HG02852 (cell line): ENCODE measurements at regions not wholly inside any gene's neighbourhood (a gene's known extent, or its start where the extent isn't known, plus 50 kb on each side); places are given as distances from the start of the nearest gene placed in this dataset.
"Not testable (repeated sequence)": the region's sequence is repeated elsewhere in the genome, so short reads cannot be mapped to it uniquely, and the experiment has no call there.

Experiments used
- ATAC-seq: cut with Tn5 transposase; IDR thresholded peaks from one replicate; pipeline ENCODE4 v1.9.1; 2021; ENCODE audit warnings: mild to moderate bottlenecking, moderate library complexity; ENCODE audit not compliant: unreplicated experiment

DNA sequence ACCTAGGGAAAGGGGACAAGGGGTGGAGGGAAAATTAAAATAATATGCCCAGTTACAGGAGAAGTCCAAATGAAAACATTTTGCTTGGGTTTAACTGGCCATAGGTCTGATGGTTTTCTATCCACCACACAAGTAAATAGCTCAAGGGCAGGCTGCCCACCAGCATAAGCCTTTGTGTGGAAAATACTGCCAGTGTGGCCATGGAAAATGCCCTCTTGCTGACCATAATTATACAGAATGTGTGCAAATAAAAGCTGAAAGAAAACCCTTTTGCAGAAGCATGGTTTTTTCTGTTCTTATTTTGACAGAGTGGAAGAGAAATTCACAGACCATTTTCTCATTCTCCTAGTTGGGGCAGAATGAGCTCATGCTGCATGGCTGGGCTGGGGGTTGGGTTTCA is 111.3 kb upstream of the SIX2 start:
- ATAC-seq = no peak

DNA sequence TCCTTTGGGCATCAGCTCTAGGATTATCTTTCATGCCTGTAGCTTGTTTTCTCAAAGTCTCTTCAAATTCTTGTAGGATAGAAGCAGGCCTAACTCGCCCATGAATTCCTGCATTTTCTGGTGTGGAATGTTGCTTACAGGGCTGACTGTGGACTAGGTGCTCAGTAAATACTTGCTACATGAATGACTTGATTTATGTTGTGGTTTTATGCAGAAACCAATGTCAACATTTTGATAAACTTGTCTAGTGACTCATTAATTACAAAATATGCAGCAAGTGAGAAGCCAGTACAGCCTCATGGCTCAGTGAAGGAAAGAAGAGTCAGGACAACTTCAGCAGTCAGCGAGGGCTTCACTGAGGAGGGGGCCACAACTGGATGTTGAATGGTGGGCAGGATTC is 110.6 kb upstream of the SIX2 start:
- ATAC-seq = no peak

DNA sequence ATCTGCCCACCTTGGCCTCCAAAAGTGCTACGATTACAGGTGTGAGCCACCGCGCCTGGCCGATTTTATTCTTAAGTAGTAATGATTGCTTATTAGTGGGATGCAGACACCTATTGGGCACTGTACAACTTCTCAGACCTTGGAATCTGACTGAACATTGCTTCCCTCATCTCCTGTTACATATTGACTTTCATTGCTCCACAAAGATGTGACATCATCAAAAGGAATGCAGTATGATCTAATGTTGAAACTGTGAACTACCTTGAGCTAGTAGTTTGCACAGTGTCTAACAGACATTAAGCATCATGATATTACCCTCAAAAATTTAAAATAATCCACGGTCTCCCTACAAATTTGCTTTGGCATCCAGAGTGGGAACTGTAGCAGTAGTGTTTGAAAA is 109.8 kb upstream of the SIX2 start:
- no peak for ATAC-seq

DNA sequence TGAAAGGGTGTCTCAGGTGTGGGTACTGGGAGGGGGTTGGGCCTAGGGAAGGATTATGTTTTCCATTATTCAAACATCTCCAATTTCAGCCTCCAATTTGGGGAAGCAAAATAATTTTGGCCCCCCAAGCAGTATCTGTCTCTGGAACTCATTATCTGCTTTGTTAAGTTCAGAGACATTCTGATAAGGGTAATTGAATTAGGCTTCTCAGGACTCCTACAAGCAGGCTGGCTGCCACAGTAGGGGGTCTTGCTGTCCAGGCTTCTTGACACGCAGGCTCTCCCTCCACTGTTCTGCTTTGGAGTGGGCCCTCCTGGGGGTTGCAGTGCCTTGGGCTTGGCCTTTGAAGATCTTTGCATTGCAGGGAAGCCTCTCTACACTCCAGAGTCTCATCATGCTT is 108.1 kb upstream of the SIX2 start:
- ATAC-seq = no peak

DNA sequence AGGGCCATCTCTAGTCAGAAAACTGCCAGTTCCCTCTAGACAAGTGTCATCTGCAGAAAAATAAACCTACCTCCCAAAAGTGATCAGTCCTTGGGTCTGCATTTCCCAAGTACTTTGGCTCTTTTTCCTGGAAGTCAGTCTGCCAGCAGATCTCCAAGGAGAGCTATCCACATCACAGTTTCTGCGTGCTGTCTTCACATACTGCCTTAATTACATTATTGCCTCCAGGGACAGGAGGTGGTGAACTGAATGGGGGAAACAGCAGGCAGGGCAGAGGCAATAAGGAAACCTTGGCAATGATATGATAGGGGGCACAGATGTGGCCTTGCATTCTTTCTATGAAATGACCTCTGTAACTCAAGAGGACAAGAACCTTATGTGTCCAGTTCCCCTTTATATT is 105.9 kb upstream of the SIX2 start:
- ATAC-seq = no peak

DNA sequence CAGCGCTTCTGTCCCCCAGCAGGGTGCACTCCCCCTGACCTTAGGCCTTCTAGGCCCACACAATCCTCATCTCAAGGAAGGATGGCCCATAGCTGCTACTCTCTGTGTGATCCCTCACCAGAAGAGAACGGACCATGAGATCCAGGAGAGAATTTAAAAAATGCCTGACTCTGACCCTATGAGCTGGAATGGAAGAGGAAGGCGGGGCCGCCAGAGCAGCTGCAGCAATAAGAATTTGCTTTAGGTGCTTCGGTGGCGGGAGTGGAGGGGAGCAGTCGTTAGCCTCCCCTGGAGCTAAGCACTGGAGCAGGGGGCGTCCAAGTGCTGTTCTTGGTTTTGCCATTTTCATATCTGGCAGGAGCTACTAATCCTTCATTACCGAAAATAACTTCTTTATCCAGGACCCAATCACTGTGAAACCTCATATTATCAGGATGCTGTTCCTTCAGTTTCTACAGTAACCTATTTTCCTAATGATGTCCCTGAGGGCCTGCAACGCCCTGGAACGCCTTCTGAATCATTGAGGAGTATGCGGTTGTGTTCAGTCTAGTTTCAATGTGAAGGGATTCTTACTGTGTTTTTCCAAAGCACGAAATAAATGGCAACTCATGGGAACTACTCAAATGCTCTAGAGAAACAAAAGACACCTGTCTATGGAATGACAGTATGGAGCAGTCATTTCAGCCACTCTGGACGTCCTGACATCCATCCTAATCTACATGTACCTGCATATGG is 105.1 kb upstream of the SIX2 start:
- no peak for ATAC-seq

DNA sequence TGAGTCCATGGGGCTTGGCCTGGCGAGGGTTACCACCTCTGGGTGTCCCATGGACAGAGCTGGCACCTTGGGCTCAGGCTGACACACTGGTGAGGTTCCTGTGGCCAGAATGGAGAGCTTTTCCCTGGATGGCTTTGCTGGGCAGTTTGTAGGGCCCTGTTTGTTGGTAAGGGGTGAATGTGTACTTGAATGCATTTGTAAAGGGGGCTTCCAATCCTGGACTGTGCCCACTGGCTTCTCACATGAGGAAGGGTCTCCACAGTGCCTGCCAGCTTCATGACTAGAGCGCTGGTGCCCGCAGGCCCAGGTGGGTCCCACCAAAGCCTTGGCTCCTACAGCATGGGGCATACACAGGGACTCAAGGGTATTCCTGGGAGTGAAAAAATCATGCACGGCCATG is 103.5 kb upstream of the SIX2 start:
- ATAC-seq = no peak

DNA sequence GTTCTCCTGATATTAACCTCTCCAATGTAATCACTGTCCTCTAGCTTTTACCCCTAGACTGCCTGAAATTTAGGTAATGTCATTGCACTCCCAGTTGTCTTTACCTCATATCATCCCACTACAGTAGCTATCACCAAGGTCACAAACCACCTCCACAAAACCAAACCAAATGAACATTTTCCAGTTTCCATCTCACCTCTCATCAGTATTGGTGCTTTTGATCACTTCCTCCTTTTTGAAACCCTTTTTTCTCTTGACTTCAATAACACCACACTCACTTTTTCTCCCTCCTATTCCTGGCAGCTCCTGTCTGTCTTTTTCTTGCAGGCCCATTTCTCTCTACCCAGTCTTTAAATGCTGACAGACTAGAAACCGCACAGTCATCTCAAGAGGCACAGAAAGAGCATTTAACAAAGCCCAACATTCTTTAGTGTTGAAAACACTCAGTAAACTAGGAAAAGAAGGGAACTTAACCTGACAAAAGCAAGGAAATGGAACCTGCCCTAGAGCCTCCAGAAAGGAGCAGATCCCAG is 95.9 kb upstream of the SIX2 start:
- no peak for ATAC-seq

DNA sequence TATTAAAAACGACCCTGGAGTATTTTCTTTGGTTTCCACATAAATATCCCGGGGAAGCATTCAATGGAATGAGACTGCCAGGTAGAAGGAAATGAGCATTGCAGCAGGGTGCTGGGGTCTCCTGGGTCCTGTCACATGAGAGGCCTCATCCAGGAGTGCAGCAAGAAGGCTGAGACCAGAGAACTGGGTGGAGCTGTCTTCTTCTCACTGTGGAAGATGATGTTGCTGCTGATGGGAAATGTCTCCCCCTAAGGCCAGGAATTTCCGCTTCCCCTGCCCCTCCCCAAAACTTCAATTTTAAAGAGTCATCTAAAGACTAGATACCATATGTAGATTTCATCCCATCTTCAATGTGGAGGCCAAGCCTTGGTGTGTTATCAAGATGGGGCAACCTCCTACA is 95.2 kb upstream of the SIX2 start:
- no peak for ATAC-seq

DNA sequence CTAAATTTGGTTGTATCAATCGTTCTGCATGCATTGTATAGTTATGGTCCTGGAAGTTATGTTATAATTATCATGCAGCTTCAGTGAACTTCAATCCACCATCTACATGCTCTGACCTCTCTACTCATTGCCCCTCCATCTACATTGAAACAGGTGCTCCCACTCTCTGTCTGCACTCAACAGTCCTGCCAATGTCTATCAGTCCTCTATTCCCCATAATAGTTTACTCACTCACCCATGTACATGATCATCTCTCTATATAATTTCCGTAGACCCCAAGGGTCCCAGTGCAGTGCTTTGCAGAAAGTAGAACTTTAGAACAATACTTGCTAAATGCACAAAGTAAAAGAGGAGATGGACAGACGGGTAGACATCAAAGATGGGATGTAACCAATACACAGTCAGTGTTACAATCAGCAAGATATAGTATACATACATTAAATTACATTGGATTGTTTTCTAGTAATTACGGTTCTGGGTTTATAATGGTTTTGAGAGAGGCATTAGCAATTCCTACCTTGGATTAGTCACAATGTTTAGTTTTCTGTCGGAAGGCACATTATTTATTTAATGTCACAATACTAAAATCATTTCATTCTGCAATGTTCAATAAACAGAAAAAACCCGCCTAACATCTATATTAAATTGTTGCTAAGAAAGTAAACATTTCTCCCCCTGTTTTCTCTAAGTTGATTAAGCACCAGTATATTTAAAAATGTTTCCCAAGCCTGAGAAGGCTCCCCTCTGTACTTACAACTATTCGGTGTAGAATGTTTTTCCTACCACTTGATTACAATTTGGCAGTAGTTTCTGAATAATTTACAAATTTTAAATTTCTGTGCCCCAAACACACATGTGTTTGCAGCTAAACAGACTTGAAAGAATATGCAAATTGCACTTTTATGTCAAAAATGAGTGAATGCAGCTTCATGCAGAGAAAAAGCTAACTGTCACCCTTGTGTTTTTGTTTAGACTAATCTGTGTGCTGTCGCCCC is 94.4 kb upstream of the SIX2 start:
- no peak for ATAC-seq

DNA sequence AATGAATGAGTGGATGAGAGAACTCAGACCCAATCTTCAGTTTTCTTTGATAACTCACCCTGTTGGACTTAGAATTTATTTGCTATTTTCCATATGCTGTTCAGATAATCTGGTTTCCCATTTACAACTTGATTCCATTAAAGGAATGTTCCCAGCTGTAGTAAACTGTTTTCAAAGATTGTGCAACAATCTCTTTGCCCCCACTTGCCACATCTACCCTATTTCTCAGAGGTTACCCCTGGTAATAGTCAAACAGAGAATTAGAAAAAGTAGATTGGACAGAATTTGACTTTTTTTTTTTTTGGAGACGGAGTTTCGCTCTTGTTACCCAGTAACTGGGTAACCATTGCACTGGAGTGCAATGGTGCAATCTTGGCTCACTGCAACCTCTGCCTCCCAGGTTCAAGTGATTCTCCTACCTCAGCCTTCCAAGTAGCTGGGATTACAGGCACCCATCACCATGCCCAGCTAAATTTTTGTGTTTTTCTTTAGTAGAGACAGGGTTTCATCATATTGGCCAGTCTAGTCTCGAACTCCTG is 93.4 kb upstream of the SIX2 start:
- no peak for ATAC-seq

DNA sequence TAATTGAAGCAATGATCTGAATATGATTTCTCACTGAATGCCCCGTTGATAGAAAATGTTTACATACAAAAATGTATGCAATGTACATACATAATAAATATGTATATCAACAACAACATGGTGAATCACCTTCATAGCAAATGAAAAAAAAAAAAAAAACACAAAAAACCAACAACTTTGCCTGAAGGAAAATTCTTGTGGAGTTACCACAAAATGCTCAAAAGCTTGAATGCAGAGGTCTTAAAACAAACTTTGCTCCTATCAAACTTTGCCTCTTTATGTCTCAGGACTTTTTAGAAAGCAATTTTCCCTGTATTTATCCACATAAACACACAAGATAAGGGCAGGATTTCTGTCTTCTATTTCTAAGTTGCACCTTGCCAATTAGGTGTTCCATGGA is 92.9 kb upstream of the SIX2 start:
- no peak for ATAC-seq

DNA sequence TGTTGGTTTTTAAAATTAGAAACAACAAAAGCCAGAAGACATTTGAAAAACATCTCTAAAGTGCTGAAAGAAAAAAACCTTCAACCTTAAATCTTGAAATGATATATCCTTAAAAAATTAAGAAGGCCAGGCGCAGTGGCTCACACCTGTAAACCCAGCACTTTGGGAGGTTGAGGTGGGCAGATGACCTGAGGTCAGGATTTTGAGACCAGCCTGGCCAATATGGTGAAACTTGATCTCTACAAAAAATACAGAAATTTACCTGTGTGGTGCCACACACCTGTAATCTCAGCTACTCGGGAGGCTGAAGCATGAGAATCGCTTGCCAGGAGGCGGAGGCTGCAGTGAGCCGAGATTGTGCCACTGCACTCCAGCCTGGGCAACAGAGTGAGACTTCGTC is 87.7 kb upstream of the SIX2 start:
- no peak for ATAC-seq

DNA sequence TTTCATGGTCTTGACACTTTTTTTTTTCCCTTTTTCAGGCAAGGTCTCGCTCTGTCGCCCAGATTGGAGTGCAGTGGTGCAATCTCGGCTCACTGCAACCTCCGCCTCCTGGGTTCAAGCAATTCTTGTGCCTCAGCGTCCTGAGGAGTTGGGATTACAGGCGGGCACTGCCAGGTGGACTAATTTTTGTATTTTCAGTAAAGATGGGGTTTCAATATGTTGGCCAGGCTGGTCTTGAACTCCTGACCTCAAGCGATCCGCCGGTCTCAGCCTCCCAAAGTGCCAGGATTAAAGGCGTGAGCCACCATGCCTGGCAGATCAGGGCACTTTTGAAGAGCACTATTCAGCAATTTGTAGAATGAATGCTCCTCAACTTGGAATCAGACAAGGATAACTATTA is 86.8 kb upstream of the SIX2 start:
- ATAC-seq = not testable (repeated sequence)

DNA sequence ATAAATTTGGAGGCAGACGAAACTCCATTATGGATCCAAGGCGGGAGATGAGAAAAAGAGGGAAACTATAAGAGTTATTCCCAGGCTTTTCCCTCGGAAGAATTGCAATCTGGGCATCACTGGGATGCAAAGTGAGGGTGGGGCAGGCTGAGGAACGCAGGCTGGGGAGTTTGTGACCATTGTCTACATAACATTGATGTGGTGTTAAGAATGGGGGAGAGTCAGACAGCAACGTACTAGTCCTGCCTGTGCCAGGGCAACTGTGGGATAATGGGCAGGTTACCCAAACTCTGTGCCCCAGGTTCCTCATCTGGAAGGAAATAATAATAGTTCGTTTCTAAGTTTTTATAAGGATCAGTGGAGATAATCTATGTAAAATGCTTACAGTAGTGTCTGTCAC is 84.4 kb upstream of the SIX2 start:
- no peak for ATAC-seq

DNA sequence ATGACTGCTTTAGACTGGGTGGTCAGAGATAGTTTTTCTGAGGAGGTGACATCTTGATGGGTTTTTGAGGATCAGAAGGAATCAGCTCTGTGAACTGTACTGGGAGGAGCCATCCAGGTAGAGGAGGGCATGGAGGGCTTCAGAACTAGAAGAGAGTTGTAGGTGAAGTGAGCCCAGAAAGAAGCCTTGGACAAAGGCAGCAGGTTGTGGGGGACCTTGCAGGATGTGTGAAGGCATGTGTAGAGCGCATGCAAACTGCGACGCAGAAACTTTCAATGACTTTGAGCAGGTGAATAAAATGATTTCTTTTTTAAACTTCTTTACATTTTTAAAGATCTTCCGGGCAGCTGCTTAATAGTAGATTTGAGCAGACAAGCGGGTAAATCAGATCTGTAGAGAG is 83.9 kb upstream of the SIX2 start:
- ATAC-seq = no peak

DNA sequence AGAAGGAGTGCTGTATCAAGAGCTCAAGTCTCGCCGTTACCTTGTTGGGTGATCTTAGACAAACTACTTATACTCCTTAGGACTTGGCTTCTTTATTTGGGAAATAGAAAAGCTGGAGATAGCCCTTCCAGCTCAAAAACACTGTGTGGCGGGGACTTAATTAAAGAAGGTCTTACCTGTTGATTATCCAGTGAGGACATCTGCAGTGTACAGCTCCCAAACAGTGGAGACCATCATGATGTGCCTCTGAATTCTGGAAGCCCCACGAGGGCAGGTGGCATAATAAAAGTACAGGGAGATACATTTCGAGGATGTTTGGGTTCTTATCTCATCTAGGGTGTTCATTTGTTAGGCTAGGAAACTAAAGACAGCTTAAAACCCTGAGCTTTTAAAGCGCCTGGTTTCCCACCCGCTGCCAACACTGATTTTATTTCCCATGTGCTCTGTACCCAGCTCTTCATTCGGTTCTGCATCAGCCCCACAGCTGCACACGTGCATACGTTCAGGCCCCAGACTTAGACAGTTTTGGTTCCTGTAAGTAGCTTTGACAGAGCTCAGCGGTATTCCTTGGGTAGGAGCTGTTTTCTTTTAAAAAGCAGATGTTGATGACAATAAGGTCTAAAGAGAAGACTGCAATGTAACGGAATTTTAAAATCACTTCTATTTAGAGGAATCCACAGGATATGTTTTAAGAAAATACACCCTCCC is 80.5 kb upstream of the SIX2 start:
- ATAC-seq = no peak

DNA sequence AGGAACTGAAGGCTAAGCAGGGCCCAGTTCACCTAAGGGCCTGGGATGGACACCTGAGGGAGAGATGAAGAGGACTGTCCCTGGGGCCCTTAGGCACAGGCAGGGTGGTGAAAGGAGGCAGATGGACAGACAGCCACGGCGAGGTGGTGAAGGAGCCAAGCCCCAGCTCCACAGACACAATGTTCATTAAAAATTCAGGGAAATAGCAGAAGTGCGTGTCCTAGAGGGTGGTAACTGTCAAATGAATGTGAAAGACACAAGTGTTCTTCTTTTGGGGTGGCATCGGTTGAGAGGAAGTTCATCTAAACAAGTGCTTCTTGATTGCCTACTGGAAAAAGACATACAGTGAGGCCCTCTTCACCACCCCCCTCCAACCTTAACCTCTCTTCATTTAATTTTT is 76.2 kb upstream of the SIX2 start:
- ATAC-seq = no peak

DNA sequence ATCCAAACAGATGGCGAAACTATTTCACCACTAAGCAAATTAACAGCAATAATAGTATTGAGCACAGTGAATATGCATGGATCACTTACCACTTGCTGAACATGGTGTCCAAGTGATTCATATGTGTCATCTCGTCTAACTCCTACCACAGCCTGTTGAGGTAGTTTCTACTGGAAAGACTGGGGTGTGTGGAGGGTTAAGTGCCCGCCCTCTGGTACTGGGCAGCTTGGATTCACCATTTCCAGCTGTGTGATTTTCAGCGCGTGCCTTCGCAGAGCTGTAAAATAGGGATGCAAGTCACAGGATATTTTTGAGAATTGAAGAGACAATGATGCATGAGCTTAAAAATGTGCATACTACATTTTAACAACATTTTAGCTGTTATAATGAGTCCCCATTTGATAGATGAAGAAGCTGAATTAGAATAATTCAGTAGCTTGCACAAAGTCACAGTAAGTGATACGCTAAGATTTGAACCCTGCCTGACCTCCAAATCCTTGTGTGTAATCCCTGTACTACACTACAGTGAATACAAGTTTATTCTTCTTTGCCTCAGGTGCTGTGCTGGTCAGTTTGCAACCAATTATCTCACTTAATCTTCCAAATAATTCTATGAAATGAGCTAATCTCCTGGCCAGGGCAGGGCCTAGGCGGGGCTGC is 75.2 kb upstream of the SIX2 start:
- ATAC-seq = no peak

DNA sequence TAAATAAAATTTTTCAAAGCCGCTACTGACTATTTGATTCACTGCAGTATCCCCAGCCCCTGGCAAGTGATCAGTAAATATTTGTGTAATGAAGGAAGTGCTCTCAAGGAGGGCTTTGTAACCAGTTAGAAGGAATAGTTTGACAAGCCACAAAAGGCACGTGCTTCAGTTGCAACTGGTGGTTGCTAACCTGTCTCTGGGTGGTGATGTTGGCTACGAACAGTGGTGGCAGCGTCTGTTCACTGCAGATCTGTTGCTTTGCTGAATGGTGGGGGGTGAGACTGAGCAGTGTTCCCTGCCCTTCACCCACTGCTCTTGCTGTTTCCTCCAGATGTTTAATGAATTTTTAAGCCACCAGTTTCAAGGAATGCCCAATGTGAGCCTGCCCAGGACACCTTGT is 73.9 kb upstream of the SIX2 start:
- ATAC-seq = no peak

DNA sequence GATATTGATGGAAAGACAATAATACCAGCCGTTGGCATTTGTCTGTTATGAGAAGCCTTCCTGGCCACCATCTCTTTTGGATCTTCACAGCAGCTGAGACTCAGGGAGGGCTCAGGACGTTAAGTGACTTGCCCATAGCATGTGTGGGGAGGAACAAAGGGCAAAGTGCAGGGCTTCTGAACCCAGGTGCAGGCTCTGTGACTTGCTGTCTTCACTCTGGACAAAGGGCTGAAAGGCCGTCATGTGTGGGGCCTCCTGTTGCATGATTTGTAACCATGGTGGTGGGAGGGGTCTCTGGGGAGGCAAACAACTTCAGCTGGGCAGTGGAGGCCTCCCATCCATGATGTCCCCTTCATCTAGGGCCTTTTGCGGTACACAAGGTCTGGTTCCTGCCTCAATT is 65.5 kb upstream of the SIX2 start:
- no peak for ATAC-seq
